ENCODE measurements at regions not wholly inside any gene's neighbourhood (a gene's known extent, or its start where the extent isn't known, plus 50 kb on each side); places are given as distances from the start of the nearest gene placed in this dataset.
"Not testable (repeated sequence)": the region's sequence is repeated elsewhere in the genome, so short reads cannot be mapped to it uniquely, and the experiment has no call there.

DNA sequence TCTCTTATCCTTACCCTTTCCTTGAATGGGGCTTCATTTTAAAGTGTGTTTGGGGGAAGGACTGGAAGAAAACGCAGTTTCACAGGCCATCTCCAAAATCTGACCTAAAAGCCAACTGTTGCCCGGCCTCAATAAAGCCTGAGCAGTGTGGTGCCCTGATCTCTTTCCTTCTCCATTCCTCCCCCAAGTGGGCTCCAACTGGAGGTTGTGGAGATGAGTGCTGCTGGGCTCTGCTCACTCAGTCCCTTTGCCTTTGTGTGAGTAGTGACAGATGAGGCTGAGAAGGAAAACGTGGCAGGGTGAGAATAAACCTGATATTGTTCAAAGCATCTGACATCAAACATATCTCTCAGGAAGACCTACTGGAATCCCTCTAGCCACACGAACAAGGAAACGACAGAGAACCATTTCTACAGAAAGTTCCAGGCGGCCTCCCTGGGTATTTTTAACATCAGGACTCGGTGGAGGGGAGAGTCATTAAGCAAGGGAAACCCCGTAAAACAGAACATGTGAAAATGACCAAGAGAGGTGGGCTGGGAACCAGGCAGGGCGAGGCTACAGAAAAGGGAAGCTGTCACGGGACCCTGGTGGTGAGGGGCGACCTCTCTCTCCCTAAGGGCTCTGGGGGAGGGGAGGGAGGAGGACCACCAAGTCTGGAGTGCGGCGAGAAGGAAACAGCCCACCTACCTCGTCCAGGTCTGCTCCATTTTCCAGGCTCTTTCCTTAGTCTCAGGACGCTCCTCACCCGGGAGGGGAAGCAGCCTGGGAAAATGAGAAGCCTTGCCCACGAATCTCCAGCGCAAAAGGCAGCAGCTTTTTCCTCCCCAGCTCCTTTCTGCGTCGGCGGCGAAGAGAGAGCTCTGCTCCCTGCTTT is 59.1 kb upstream of the NBPF26 start:
- dilution Hi-C loops (cut with MboI; ENCODE audit: extremely low pct_ligation_motif_present, low sequenced_read_pairs); H3K9ac ChIP-seq (ENCODE audit: control insufficient read depth, extremely low read depth, insufficient read depth, low read length); H4K20me1 ChIP-seq (ENCODE audit: control insufficient read depth, extremely low read depth, insufficient read depth, low read length); H3K4me2 ChIP-seq (ENCODE audit: control insufficient read depth, extremely low read depth, insufficient read depth, low read depth, low read length); H3K9me1 ChIP-seq (ENCODE audit: control insufficient read depth, extremely low read depth, insufficient read depth, low read length); H3K27ac ChIP-seq (ENCODE audit: control insufficient read depth, insufficient read depth, low read length); H3K79me2 ChIP-seq (ENCODE audit: control insufficient read depth, insufficient read depth, low read length); H3K27me3 ChIP-seq (ENCODE audit: control insufficient read depth, extremely low read depth, insufficient read depth, low read length); H3K36me3 ChIP-seq (ENCODE audit: control insufficient read depth in 2 of 2, extremely low read depth in 1 of 2, insufficient read depth in 2 of 2, low read length in 2 of 2); FAIRE-seq; H2AFZ ChIP-seq (ENCODE audit: control insufficient read depth, low read length); DNase-seq (ENCODE audit: low read depth, low spot score); H3K9me3 ChIP-seq (ENCODE audit: control insufficient read depth, low read depth, low read length); H3K4me1 ChIP-seq (ENCODE audit: control insufficient read depth, extremely low read depth, insufficient read depth, low read length): not testable (repeated sequence)
- peak overlapping the region in 1 of 3 experiments; percentile 22 for H3K4me3 ChIP-seq (ENCODE audit: control insufficient read depth in 2 of 3, extremely low read depth in 1 of 3, insufficient read depth in 2 of 3, low read depth in 1 of 3, low read length in 3 of 3)

DNA sequence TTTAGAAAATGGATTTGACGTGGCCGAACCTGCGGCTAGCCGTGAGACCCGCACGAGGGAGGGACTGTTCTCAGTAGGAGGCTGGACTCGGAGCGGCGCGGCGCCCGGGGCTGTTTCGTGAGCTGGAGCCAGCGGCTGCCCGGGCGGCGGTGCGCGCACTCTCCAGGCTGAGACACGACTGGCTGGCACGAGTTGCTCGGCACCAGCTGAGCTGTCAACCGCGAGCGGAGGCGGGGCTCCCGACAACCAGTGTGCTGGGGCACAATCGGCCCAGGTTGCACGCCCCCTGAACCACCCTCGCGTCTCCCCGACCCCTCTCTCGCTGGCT is 58.5 kb upstream of the NBPF26 start:
- H3K4me2 ChIP-seq (ENCODE audit: control insufficient read depth, extremely low read depth, insufficient read depth, low read depth, low read length); H3K36me3 ChIP-seq (ENCODE audit: control insufficient read depth in 2 of 2, extremely low read depth in 1 of 2, insufficient read depth in 2 of 2, low read length in 2 of 2); H3K9ac ChIP-seq (ENCODE audit: control insufficient read depth, extremely low read depth, insufficient read depth, low read length); dilution Hi-C loops (cut with MboI; ENCODE audit: extremely low pct_ligation_motif_present, low sequenced_read_pairs); H2AFZ ChIP-seq (ENCODE audit: control insufficient read depth, low read length); H4K20me1 ChIP-seq (ENCODE audit: control insufficient read depth, extremely low read depth, insufficient read depth, low read length); DNase-seq (ENCODE audit: low read depth, low spot score); H3K4me1 ChIP-seq (ENCODE audit: control insufficient read depth, extremely low read depth, insufficient read depth, low read length); FAIRE-seq; H3K79me2 ChIP-seq (ENCODE audit: control insufficient read depth, insufficient read depth, low read length); H3K9me3 ChIP-seq (ENCODE audit: control insufficient read depth, low read depth, low read length); H3K9me1 ChIP-seq (ENCODE audit: control insufficient read depth, extremely low read depth, insufficient read depth, low read length); H3K27me3 ChIP-seq (ENCODE audit: control insufficient read depth, extremely low read depth, insufficient read depth, low read length); H3K27ac ChIP-seq (ENCODE audit: control insufficient read depth, insufficient read depth, low read length): not testable (repeated sequence)
- peak overlapping the region in 1 of 3 experiments; percentile 22 for H3K4me3 ChIP-seq (ENCODE audit: control insufficient read depth in 2 of 3, extremely low read depth in 1 of 3, insufficient read depth in 2 of 3, low read depth in 1 of 3, low read length in 3 of 3)

DNA sequence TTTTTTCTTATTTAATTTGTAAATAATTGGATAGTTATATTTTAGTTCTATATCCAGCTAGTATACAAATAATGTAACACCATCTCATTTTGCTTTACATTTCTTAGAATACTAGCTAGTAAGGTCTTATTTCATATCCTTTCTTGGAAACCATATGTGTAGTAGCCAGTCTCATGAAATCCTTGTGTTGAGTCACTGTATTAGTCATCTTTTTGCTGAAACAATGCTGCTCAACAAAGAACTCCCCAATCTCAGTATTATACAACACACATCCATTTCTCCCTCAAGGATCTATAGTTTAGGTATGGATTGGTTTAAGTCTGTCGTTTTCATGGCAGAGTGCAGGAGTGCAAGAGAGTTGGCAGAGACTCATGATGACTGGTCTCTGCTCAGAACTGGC is 55.6 kb upstream of the NBPF26 start:
- H3K4me3 ChIP-seq (ENCODE audit: control insufficient read depth in 2 of 3, extremely low read depth in 1 of 3, insufficient read depth in 2 of 3, low read depth in 1 of 3, low read length in 3 of 3); H3K9me3 ChIP-seq (ENCODE audit: control insufficient read depth, low read depth, low read length); H3K27me3 ChIP-seq (ENCODE audit: control insufficient read depth, extremely low read depth, insufficient read depth, low read length); H3K4me1 ChIP-seq (ENCODE audit: control insufficient read depth, extremely low read depth, insufficient read depth, low read length); H3K9me1 ChIP-seq (ENCODE audit: control insufficient read depth, extremely low read depth, insufficient read depth, low read length); H3K9ac ChIP-seq (ENCODE audit: control insufficient read depth, extremely low read depth, insufficient read depth, low read length); H3K36me3 ChIP-seq (ENCODE audit: control insufficient read depth in 2 of 2, extremely low read depth in 1 of 2, insufficient read depth in 2 of 2, low read length in 2 of 2); H3K4me2 ChIP-seq (ENCODE audit: control insufficient read depth, extremely low read depth, insufficient read depth, low read depth, low read length); FAIRE-seq; DNase-seq (ENCODE audit: low read depth, low spot score); H4K20me1 ChIP-seq (ENCODE audit: control insufficient read depth, extremely low read depth, insufficient read depth, low read length); dilution Hi-C loops (cut with MboI; ENCODE audit: extremely low pct_ligation_motif_present, low sequenced_read_pairs); H3K27ac ChIP-seq (ENCODE audit: control insufficient read depth, insufficient read depth, low read length); H3K79me2 ChIP-seq (ENCODE audit: control insufficient read depth, insufficient read depth, low read length); H2AFZ ChIP-seq (ENCODE audit: control insufficient read depth, low read length): not testable (repeated sequence)

Small RNA genes lying in the stretch of these regions (small RNA-seq; reads per million reads assigned to genes)
- gene RF00004 (ENCODE audit: insufficient read length in 3 of 3, low read depth in 3 of 3, low replicate concordance in 1 of 3): 0 reads per million in 3 experiments
